Activated naive CD8-positive, alpha-beta T cell treated with anti-CD3 and anti-CD28 coated beads, Interleukin-2, amount 10 ng/mL, durations not matched to agents 7 days and 5 days (primary cell): ENCODE measurements at regions not wholly inside any gene's neighbourhood (a gene's known extent, or its start where the extent isn't known, plus 50 kb on each side); places are given as distances from the start of the nearest gene placed in this dataset.
"Not testable (repeated sequence)": the region's sequence is repeated elsewhere in the genome, so short reads cannot be mapped to it uniquely, and the experiment has no call there.

Experiments used
- ATAC-seq: fragments of 150-1000 bp; cut with Tn5 transposase; one replicate; pipeline ENCODE4 v1.10.0; 2021; ENCODE audit warnings: low read depth, moderate library complexity
- POLR2A ChIA-PET: fragments of 350-600 bp; sonication (Branson Sonifier 250); formaldehyde crosslinking; loops from one replicate; lab custom pipeline; 2021; ENCODE audit warnings: antibody characterized with exemption; lab: Charles Lee
- DNase-seq: peaks from one replicate; pipeline ENCODE4 v3.0.0; 2021
- H3K27ac Mint-ChIP-seq: one replicate; pipeline ENCODE4 v1.8.0; 2022; ENCODE audit warnings: mild to moderate bottlenecking, mixed read lengths
- H3K27me3 Mint-ChIP-seq: one replicate; pipeline ENCODE4 v1.8.0; 2022; ENCODE audit warnings: mild to moderate bottlenecking, moderate library complexity, mixed read lengths
- H3K36me3 Mint-ChIP-seq: one replicate; pipeline ENCODE4 v1.8.0; 2021; ENCODE audit warnings: mild to moderate bottlenecking, mixed read lengths
- H3K4me1 Mint-ChIP-seq: one replicate; pipeline ENCODE4 v1.8.0; 2021; ENCODE audit warnings: mixed read lengths
- H3K4me3 Mint-ChIP-seq: one replicate; pipeline ENCODE4 v1.8.0; 2022; ENCODE audit warnings: mild to moderate bottlenecking, moderate library complexity, mixed read lengths
- H3K9me3 Mint-ChIP-seq: one replicate; pipeline ENCODE4 v1.8.0; 2021; ENCODE audit warnings: mixed read lengths

GRCh38 chr1:106292130-106292529 lies 764.3 kb upstream of the PRMT6 start:
- H3K4me1 Mint-ChIP-seq: no peaks in the 10 kb centered on the region

DNA sequence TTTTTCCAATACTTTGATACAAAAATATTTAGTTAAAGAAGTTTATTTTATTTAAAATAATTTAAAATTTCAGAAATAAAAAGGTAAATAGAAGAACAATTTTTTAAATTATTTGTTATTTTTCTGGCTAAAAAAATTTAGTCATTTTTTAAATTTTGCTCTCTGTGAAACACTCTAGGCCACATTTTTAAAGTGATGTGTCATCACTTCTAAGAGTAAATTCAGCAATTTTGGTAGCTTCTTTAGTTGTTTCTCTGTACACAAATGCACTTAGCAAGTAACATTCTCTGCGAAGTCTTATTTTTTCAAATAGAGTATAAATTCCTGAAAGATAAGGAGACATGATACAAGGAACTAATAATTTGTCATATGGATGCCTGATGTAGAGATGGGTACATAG lies 760.0 kb upstream of the PRMT6 start:
- POLR2A ChIA-PET: no interaction called here
- Mint-ChIP-seq H3K9me3 (peaks cover 4% of the 10 kb centered on the region), H3K4me1 (no peaks in the 10 kb centered on the region), H3K27me3 (no peaks in the 10 kb centered on the region), H3K4me3 (no peak overlapping the region), H3K36me3 (no peaks in the 10 kb centered on the region), H3K27ac (no peak overlapping the region)
- DNase-seq (no peak), ATAC-seq (no peak)

More at GRCh38 chr1:106292130-106292529, 764.3 kb upstream of the PRMT6 start:
- no peak overlapping the region for H3K4me3 Mint-ChIP-seq
- no peak for DNase-seq
- ATAC-seq: no peak
- no peaks in the 10 kb centered on the region for H3K27me3 Mint-ChIP-seq
- H3K27ac Mint-ChIP-seq: no peak overlapping the region
- no peaks in the 10 kb centered on the region for H3K9me3 Mint-ChIP-seq
- POLR2A ChIA-PET: no interaction called here
- no peaks in the 10 kb centered on the region for H3K36me3 Mint-ChIP-seq

- no peaks in the 10 kb centered on the region for H3K27me3 Mint-ChIP-seq
- H3K27ac Mint-ChIP-seq: no peak overlapping the region
These were observed 752.4 kb upstream of the PRMT6 start for GRCh38 chr1:106304106-106304505.

GRCh38 chr1:106319612-106320011 lies 736.9 kb upstream of the PRMT6 start:
- POLR2A ChIA-PET: no interaction called here
- H3K4me1 Mint-ChIP-seq: no peaks in the 10 kb centered on the region
- no peak for ATAC-seq
- no peak overlapping the region for H3K27ac Mint-ChIP-seq
- H3K36me3 Mint-ChIP-seq: no peaks in the 10 kb centered on the region
- H3K4me3 Mint-ChIP-seq: no peak overlapping the region
- no peaks in the 10 kb centered on the region for H3K9me3 Mint-ChIP-seq
- no peak for DNase-seq
- H3K27me3 Mint-ChIP-seq: no peaks in the 10 kb centered on the region

More at GRCh38 chr1:106304106-106304505, 752.4 kb upstream of the PRMT6 start:
- H3K36me3 Mint-ChIP-seq: peaks cover 1% of the 10 kb centered on the region
- no peaks in the 10 kb centered on the region for H3K4me1 Mint-ChIP-seq
- DNase-seq (no peak), ATAC-seq (no peak)
- no peak overlapping the region for H3K4me3 Mint-ChIP-seq
- POLR2A ChIA-PET: no interaction called here
- peaks cover 5% of the 10 kb centered on the region for H3K9me3 Mint-ChIP-seq

DNA sequence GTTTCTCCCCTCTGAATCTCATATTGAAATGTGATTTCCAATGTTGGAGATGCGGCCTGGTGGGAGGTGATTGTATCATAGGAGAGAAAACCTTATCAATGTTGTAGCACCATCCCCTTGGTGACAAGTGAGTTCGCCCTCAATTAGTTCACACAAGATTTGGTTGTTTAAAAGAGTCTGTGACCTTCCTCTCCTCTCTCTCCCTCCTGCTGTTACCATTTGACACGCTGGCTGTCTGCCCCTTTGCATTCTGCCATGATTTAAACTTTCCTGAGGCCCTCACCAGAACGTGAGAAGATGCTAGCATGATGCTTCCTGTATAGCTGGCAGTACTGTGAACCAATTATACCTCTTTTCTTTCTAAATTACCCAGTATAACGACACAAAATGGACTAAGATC lies 730.9 kb upstream of the PRMT6 start:
- Mint-ChIP-seq H3K27me3 (no peaks in the 10 kb centered on the region), H3K4me1 (no peaks in the 10 kb centered on the region), H3K4me3 (no peak overlapping the region), H3K9me3 (peaks cover 1% of the 10 kb centered on the region), H3K36me3 (no peaks in the 10 kb centered on the region), H3K27ac (peak overlapping the region; percentile 19)
- DNase-seq: no peak
- POLR2A ChIA-PET: no interaction called here
- ATAC-seq: no peak

DNA sequence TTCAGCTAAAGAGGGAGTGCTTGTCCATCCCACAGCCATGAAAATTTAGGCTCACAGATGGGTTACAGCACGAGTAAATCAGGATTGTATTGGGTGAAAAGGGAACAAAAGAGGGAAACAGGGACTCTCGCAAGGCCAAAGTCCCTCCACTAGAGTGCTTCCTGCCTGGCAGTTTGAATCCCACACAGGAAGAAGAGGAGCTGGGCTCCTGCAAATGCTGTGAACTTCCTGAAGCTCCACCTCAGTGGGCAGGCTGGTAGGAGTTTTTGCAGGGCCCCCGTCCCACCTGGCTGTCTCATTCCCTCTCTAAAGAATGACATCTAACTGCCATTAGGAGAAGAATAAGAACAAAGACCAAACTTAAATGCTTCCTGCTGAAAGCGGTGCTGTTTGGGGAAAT lies 712.0 kb upstream of the PRMT6 start:
- Mint-ChIP-seq H3K9me3 (no peaks in the 10 kb centered on the region), H3K27ac (no peak overlapping the region), H3K36me3 (no peaks in the 10 kb centered on the region), H3K4me1 (no peaks in the 10 kb centered on the region), H3K27me3 (no peaks in the 10 kb centered on the region), H3K4me3 (no peak overlapping the region)
- POLR2A ChIA-PET: no interaction called here
- no peak for DNase-seq
- no peak for ATAC-seq

- no peaks in the 10 kb centered on the region for H3K4me1 Mint-ChIP-seq
- ATAC-seq (no peak), DNase-seq (no peak)
- no peak overlapping the region for H3K4me3 Mint-ChIP-seq
- no peaks in the 10 kb centered on the region for H3K27me3 Mint-ChIP-seq
- H3K9me3 Mint-ChIP-seq: peaks cover 21% of the 10 kb centered on the region
- POLR2A ChIA-PET: no interaction called here
- no peaks in the 10 kb centered on the region for H3K36me3 Mint-ChIP-seq
- no peak overlapping the region for H3K27ac Mint-ChIP-seq
These were observed 696.2 kb upstream of the PRMT6 start for GRCh38 chr1:106360252-106360651.

GRCh38 chr1:106366627-106367319 lies 689.7 kb upstream of the PRMT6 start:
- no peak overlapping the region for H3K27ac Mint-ChIP-seq
- ATAC-seq: no peak
- no peaks in the 10 kb centered on the region for H3K36me3 Mint-ChIP-seq
- H3K4me1 Mint-ChIP-seq: no peaks in the 10 kb centered on the region
- no peaks in the 10 kb centered on the region for H3K27me3 Mint-ChIP-seq
- peaks cover 1% of the 10 kb centered on the region for H3K9me3 Mint-ChIP-seq
- POLR2A ChIA-PET: no interaction called here
- DNase-seq: no peak
- H3K4me3 Mint-ChIP-seq: no peak overlapping the region

DNA sequence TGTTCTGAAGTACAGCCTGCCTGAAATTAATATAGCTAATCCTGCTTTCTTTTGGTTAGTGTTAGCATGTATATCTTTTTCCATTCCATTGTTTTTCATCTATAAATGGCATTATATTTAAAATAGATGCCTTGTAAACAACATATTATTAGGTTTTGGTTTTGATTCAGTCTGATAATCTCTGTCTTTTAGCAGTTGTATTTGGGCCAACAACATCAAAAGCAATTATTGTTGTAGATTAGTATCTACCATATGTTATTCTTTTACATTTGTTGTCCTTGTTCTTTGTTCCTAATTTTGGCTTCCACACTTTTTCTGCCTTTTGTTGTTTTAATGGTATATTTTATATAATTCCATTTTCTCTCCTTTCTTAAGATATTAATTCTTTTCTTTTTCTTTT lies 678.2 kb upstream of the PRMT6 start:
- no peaks in the 10 kb centered on the region for H3K36me3 Mint-ChIP-seq

DNA sequence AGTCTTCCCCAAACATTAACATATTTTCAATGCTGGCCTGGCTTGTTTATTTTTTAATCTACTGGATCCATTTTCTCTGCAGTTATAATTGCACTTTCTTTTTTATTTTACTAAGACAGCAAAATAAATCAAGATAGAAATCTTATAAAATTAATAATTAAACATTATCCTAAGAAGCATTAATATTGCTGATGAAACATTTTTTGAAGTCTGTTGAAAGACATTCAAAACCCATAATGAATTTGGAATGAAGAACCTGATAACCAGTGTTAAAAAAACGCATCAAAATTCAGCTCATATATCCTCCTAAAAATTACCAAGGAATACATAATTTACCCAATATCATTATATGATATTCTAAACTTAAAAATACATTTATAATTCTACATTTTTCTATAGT lies 675.7 kb upstream of the PRMT6 start:
- Mint-ChIP-seq H3K27ac (no peak overlapping the region), H3K36me3 (no peaks in the 10 kb centered on the region), H3K4me3 (no peak overlapping the region), H3K4me1 (no peaks in the 10 kb centered on the region), H3K27me3 (no peaks in the 10 kb centered on the region), H3K9me3 (peaks cover 3% of the 10 kb centered on the region)
- ATAC-seq: no peak
- POLR2A ChIA-PET: no interaction called here
- DNase-seq: no peak

More for the DNA sequence above, 678.2 kb upstream of the PRMT6 start:
- H3K4me1 Mint-ChIP-seq: no peaks in the 10 kb centered on the region
- DNase-seq: no peak
- H3K9me3 Mint-ChIP-seq: peaks cover 8% of the 10 kb centered on the region
- no peaks in the 10 kb centered on the region for H3K27me3 Mint-ChIP-seq
- no peak for ATAC-seq
- POLR2A ChIA-PET: no interaction called here
- H3K27ac Mint-ChIP-seq: no peak overlapping the region
- H3K4me3 Mint-ChIP-seq: no peak overlapping the region

- H3K27me3 Mint-ChIP-seq, H3K4me3 Mint-ChIP-seq, ATAC-seq, H3K4me1 Mint-ChIP-seq, H3K27ac Mint-ChIP-seq, POLR2A ChIA-PET, H3K9me3 Mint-ChIP-seq, DNase-seq, H3K36me3 Mint-ChIP-seq: not testable (repeated sequence)
These were observed 667.3 kb upstream of the PRMT6 start for GRCh38 chr1:106389160-106389559.

DNA sequence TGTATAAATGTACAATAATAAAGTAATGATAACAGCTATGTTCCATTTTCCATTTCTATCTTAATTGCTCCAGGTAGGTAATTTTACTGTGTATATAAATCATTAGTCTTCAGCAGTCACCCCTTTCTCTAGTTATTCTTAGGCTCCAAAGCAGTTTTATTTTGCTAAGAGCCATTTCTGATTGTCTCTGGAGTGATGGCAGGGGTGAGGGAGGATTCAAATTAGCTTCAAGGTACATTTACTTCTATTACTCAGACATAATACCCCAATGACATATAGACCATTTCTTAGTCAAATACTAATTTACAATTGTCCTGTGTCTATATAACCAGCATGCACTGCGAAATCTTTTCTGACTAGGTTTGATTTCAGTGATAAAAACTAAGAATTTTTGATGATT lies 663.4 kb upstream of the PRMT6 start:
- no peaks in the 10 kb centered on the region for H3K36me3 Mint-ChIP-seq
- no peak overlapping the region for H3K27ac Mint-ChIP-seq

DNA sequence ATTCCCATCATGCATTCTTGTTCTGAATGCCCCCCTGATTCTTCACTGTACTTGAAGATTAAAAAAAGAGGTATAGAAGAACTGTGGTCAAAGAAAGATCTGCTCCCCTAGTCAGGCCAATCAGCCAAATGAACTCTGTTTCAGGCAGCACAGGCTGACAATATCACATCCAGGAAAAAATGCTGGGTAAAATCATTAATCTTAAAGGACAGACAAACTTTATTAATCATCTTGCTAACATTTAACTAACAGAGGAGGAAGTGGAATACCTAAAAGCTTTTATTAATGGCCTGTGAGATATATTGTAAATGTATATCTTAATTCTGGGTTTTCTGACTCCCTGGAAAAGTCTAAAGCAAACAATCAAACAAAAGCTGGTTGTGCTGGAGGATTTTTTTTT lies 660.5 kb upstream of the PRMT6 start:
- ATAC-seq: no peak
- H3K4me3 Mint-ChIP-seq: no peak overlapping the region

More for the DNA sequence above, 663.4 kb upstream of the PRMT6 start:
- DNase-seq: no peak
- Mint-ChIP-seq H3K9me3 (peaks cover 3% of the 10 kb centered on the region), H3K27me3 (no peaks in the 10 kb centered on the region), H3K4me3 (no peak overlapping the region), H3K4me1 (no peaks in the 10 kb centered on the region)
- ATAC-seq: no peak
- POLR2A ChIA-PET: interaction anchor here (0.7 kb wide), 1 partner anchor 64 kb away, joined by 6 read pairs; no protein-coding TSS in a partner anchor

GRCh38 chr1:106398391-106398790 lies 658.1 kb upstream of the PRMT6 start:
- no peaks in the 10 kb centered on the region for H3K27me3 Mint-ChIP-seq
- no peak for DNase-seq
- H3K4me1 Mint-ChIP-seq: no peaks in the 10 kb centered on the region
- no peak for ATAC-seq
- POLR2A ChIA-PET: no interaction called here
- no peak overlapping the region for H3K27ac Mint-ChIP-seq
- peaks cover 4% of the 10 kb centered on the region for H3K9me3 Mint-ChIP-seq
- H3K36me3 Mint-ChIP-seq: no peaks in the 10 kb centered on the region
- H3K4me3 Mint-ChIP-seq: no peak overlapping the region

More for the DNA sequence above, 660.5 kb upstream of the PRMT6 start:
- Mint-ChIP-seq H3K9me3 (peaks cover 2% of the 10 kb centered on the region), H3K27me3 (no peaks in the 10 kb centered on the region), H3K27ac (no peak overlapping the region), H3K4me1 (no peaks in the 10 kb centered on the region), H3K36me3 (no peaks in the 10 kb centered on the region)
- DNase-seq: no peak
- POLR2A ChIA-PET: no interaction called here
